GM12875 (cell line): ENCODE measurements at regions not wholly inside any gene's neighbourhood (a gene's known extent, or its start where the extent isn't known, plus 50 kb on each side); places are given as distances from the start of the nearest gene placed in this dataset.

ENCODE experiments used
- H3K4me3 ChIP-seq: one replicate; pipeline ENCODE4 v1.5.1; 2011; ENCODE audit warnings: low read depth, low read length, control low read depth
- CTCF ChIP-seq: IDR thresholded peaks from 2 replicates; pipeline ENCODE4 v1.5.1; 2011; ENCODE audit warnings: low read depth, mild to moderate bottlenecking, control low read depth, inconsistent platforms, low read length, moderate library complexity, borderline replicate concordance; ENCODE audit not compliant: insufficient read depth

GRCh38 chr11:96752221-96752620 is 362.4 kb downstream of the JRKL start:
- no peak overlapping the region for H3K4me3 ChIP-seq
- no peak for TF ChIP-seq CTCF

DNA sequence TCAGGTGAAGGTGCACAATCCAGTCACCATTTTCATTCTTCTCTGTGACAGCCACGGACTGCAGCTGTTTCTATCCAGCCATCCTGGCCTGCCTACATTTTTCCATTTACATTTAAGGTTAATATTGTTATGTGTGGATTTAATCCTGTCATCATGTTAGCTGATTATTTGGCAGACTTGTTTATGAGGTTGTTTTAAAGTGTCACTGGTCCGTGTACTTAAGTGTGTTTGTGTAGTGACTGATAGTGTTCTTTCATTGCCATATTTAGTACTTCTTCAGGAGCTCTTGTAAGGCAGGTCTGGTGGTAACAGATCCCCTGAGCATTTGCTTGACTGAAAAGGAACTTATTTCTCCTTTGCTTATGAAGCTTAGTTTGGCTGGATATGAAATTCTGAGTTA is 364.2 kb downstream of the JRKL start:
- no peak overlapping the region for H3K4me3 ChIP-seq
- no peak for TF ChIP-seq CTCF

DNA sequence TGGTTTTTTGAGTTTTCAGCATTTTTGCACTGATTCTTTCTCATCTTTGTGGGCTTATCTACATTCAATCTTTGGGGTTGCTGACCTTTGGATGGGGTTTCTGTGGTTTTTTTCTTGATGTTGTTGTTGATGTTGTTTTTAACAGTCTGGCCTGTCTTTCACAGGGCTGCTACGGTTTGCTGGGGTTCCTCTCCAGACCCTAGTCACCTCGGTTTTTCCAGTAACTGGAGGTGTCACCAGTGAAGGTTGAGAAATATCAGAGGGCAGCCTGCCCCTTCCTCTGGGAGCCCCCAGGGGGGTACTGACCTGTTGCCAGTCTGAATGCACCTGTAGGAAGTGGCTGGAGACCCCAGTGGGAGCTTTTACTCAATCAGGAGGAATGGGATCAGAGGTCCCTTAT is 365.4 kb downstream of the JRKL start:
- no peak overlapping the region for H3K4me3 ChIP-seq
- no peak for TF ChIP-seq CTCF

DNA sequence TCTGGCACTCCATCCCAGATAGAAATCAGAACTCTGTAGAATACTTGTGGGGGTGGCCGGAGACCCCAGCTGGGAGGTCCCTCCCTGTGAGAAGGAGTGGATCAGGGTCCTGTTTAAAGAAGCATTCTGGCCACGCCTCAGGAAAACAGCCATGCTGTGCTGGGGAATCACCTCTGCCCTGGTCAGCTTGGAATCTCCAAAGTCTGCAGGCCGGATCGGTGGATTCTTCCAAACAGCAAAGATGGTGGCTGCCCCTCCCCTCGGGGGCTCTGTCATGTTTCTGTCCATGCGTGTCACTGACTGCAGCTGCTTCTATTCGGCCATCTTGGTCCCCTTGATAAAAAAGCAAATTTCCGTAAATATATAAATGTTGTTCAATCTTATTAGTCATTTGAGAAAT is 365.9 kb downstream of the JRKL start:
- TF ChIP-seq CTCF = no peak
- no peak overlapping the region for H3K4me3 ChIP-seq

DNA sequence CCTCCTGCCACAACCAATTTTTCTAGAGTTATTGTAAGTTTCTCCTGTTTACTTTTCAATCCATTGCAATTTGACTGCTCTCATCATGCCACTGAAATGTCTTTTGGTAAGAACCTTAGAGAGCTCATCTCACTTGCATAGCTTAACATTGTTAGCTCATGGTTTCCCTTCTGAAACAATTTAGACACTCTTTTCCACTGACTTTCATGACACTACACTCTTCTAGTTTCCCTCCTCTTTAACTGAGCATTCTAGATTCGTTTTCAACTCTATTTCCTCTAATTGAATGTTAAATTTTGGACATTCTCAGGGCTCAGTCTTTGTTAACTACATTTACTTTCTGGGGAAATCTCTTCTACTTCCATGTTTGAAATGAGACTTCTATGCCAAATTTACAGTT is 369.1 kb downstream of the JRKL start:
- TF ChIP-seq CTCF = no peak
- no peak overlapping the region for H3K4me3 ChIP-seq

GRCh38 chr11:96760306-96760705 is 370.5 kb downstream of the JRKL start:
- TF ChIP-seq CTCF = no peak
- no peak overlapping the region for H3K4me3 ChIP-seq

GRCh38 chr11:96760815-96761214 is 371.0 kb downstream of the JRKL start:
- no peak for TF ChIP-seq CTCF
- H3K4me3 ChIP-seq = no peak overlapping the region

DNA sequence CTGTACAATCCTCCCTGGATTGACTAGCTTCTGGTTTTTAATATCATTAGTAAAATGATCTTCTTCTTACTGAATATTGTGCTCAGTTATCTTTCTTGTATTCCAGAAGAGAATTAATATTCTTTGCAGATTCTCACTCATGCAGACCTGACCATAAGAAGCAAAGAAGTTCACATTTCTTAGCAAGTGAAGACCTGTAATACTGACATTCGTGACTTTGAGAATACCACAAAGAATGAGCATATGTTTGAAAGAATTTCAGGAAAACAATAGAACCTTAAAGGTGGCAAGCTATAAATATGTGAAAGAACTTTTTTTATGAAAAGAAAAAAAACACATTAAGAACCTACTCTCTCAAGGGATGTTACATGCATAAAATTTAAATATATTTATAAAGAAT is 371.6 kb downstream of the JRKL start:
- no peak overlapping the region for H3K4me3 ChIP-seq
- TF ChIP-seq CTCF = no peak
